CD4-positive, alpha-beta T cell (primary cell): ENCODE measurements at regions not wholly inside any gene's neighbourhood (a gene's known extent, or its start where the extent isn't known, plus 50 kb on each side); places are given as distances from the start of the nearest gene placed in this dataset.

Source experiments
- ATAC-seq: fragments of 200-7000 bp; cut with Tn5 transposase; one replicate; pipeline ENCODE4 v1.10.0; 2022; ENCODE audit warnings: mild to moderate bottlenecking; ENCODE audit not compliant: poor library complexity
- CTCF ChIA-PET: fragments of 350-600 bp; sonication (Branson Sonifier 250); formaldehyde crosslinking; loops from one replicate; lab custom pipeline; 2021; ENCODE audit warnings: antibody characterized with exemption, inconsistent platforms; lab: Charles Lee
- POLR2A ChIA-PET: fragments of 350-600 bp; sonication (Branson Sonifier 250); formaldehyde crosslinking; loops from one replicate; lab custom pipeline; 2021; ENCODE audit warnings: antibody characterized with exemption, inconsistent platforms; lab: Charles Lee
- DNase-seq, 14 experiments: peaks; one replicate each; pipeline ENCODE4 v3.0.0-alpha.2; 2013 to 2020; ENCODE audit warnings: mixed read lengths in 2 of 14
- H3K27ac ChIP-seq, 2 donors: one replicate each; pipeline versions ENCODE4 v1.5.1 to v1.7.0; 2013; ENCODE audit warnings: low read length in 2 of 2, low read depth in 1 of 2, mild to moderate bottlenecking in 1 of 2
- H3K27me3 ChIP-seq, 2 experiments: 1 replicate in 1 of 2; 2 replicates in 1 of 2; pipeline versions ENCODE4 v1.6.1 to v1.7.0; 2013; ENCODE audit warnings: low read length in 2 of 2, control low read depth in 1 of 2, mild to moderate bottlenecking in 1 of 2, moderate library complexity in 1 of 2; ENCODE audit not compliant: insufficient read depth in 2 of 2, control insufficient read depth in 1 of 2
- H3K36me3 ChIP-seq: one replicate; pipeline ENCODE4 v1.6.1; 2013; ENCODE audit warnings: low read length, control low read depth; ENCODE audit not compliant: insufficient read depth
- H3K4me1 ChIP-seq: one replicate; pipeline ENCODE4 v1.6.1; 2013; ENCODE audit warnings: low read length, control low read depth; ENCODE audit not compliant: insufficient read depth
- H3K4me3 ChIP-seq: one replicate; pipeline ENCODE4 v1.5.1; 2013; ENCODE audit warnings: mild to moderate bottlenecking, low read length, moderate library complexity
- H3K9me3 ChIP-seq, 2 experiments: 1 replicate in 1 of 2; 2 replicates in 1 of 2; pipeline versions ENCODE4 v1.6.1 to v1.7.0; 2013; ENCODE audit warnings: low read length in 2 of 2, mild to moderate bottlenecking in 2 of 2, control low read depth in 1 of 2, moderate library complexity in 1 of 2; ENCODE audit not compliant: control insufficient read depth in 1 of 2, insufficient read depth in 1 of 2
- H3K27ac Mint-ChIP-seq: one replicate; pipeline ENCODE4 v1.8.0; 2020; ENCODE audit warnings: mixed read lengths
- H3K27me3 Mint-ChIP-seq: one replicate; pipeline ENCODE4 v1.8.0; 2021; ENCODE audit warnings: mixed read lengths
- H3K36me3 Mint-ChIP-seq: one replicate; pipeline ENCODE4 v1.8.0; 2021; ENCODE audit warnings: low read depth, mixed read lengths
- H3K4me1 Mint-ChIP-seq: one replicate; pipeline ENCODE4 v1.8.0; 2021; ENCODE audit warnings: low read depth, mixed read lengths
- H3K4me3 Mint-ChIP-seq: one replicate; pipeline ENCODE4 v1.8.0; 2020; ENCODE audit warnings: mild to moderate bottlenecking, mixed read lengths
- H3K9me3 Mint-ChIP-seq: one replicate; pipeline ENCODE4 v1.8.0; 2020; ENCODE audit warnings: mixed read lengths
- CTCF ChIP-seq: fragments of 200-600 bp; IDR thresholded peaks from one replicate; pipeline ENCODE4 v1.8.0; 2022; ENCODE audit warnings: antibody characterized with exemption, mild to moderate bottlenecking
- intact Hi-C, 2 experiments: fragments of 100-400 bp; cut with DNase I in 1 of 2; cut with micrococcal nuclease in 1 of 2; formaldehyde crosslinking; loops; one replicate each; pipeline versions ENCODE4 v1.15.1 to v1.9.0; 2023 to 2025; cut with DNase I, micrococcal nuclease

GRCh38 chr11:27949951-27950738 lies 157.8 kb downstream of the KIF18A start:
- no peaks in the 10 kb centered on the region for H3K4me1 Mint-ChIP-seq
- Histone ChIP-seq H3K27me3 (no peaks in the 10 kb centered on the region), H3K4me1 (no peaks in the 10 kb centered on the region), H3K27ac (no peak overlapping the region), H3K9me3 (no peaks in the 10 kb centered on the region), H3K36me3 (no peaks in the 10 kb centered on the region), H3K4me3 (no peak overlapping the region)
- CTCF ChIA-PET: no interaction called here
- H3K4me3 Mint-ChIP-seq: no peak overlapping the region
- POLR2A ChIA-PET: no interaction called here
- no peak for DNase-seq
- intact Hi-C loops: no loop called here
- H3K9me3 Mint-ChIP-seq: no peaks in the 10 kb centered on the region
- no peak for ATAC-seq
- no peak overlapping the region for H3K27ac Mint-ChIP-seq
- no peaks in the 10 kb centered on the region for H3K36me3 Mint-ChIP-seq
- H3K27me3 Mint-ChIP-seq: no peaks in the 10 kb centered on the region
- no peak for TF ChIP-seq CTCF

DNA sequence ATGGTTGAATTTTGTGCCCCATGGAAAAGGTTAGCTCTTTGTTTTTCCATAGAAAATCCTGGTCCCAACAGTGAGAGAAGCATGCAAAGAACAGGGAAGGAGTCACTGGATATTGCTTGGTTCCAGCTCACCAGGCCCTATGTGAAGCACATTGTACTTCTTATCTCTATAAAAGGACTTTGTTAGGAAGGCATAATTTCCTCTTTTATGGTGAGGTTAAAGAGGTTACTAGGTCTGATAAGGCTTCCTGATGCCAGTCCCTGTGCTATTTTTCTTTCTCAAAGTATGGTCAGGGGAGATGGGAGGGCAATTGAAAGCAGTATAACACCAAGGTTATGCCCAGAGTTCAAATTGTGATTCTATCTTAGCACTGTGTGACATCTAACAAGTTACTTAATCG lies 162.6 kb downstream of the KIF18A start:
- POLR2A ChIA-PET: no interaction called here
- CTCF ChIA-PET: no interaction called here
- H3K4me1 ChIP-seq: no peaks in the 10 kb centered on the region
- Mint-ChIP-seq H3K9me3 (no peaks in the 10 kb centered on the region), H3K36me3 (no peaks in the 10 kb centered on the region), H3K4me3 (no peak overlapping the region), H3K27ac (no peak overlapping the region), H3K27me3 (no peaks in the 10 kb centered on the region), H3K4me1 (no peaks in the 10 kb centered on the region)
- no peaks in the 10 kb centered on the region for H3K36me3 ChIP-seq
- ATAC-seq: no peak
- no peak overlapping the region for H3K4me3 ChIP-seq
- TF ChIP-seq CTCF: no peak
- no peaks in the 10 kb centered on the region for H3K27me3 ChIP-seq
- intact Hi-C loops: no loop called here
- DNase-seq: no peak
- no peak overlapping the region for H3K27ac ChIP-seq
- no peaks in the 10 kb centered on the region for H3K9me3 ChIP-seq

GRCh38 chr11:27938011-27938410 lies 169.9 kb downstream of the KIF18A start:
- intact Hi-C loops: no loop called here
- no peak for DNase-seq
- Mint-ChIP-seq H3K4me1 (no peaks in the 10 kb centered on the region), H3K27ac (no peak overlapping the region), H3K9me3 (no peaks in the 10 kb centered on the region), H3K36me3 (no peaks in the 10 kb centered on the region), H3K27me3 (no peaks in the 10 kb centered on the region), H3K4me3 (no peak overlapping the region)
- Histone ChIP-seq H3K27ac (no peak overlapping the region), H3K36me3 (no peaks in the 10 kb centered on the region), H3K4me3 (no peak overlapping the region), H3K4me1 (no peaks in the 10 kb centered on the region), H3K9me3 (peaks cover 0 to 8% of the 10 kb centered on the region in 2 experiments), H3K27me3 (no peaks in the 10 kb centered on the region)
- TF ChIP-seq CTCF: no peak
- ATAC-seq: no peak
- POLR2A ChIA-PET: no interaction called here
- CTCF ChIA-PET: no interaction called here
